Fibroblast of pulmonary artery (primary cell): ENCODE measurements at regions not wholly inside any gene's neighbourhood (a gene's known extent, or its start where the extent isn't known, plus 50 kb on each side); places are given as distances from the start of the nearest gene placed in this dataset.
"Not testable (repeated sequence)": the region's sequence is repeated elsewhere in the genome, so short reads cannot be mapped to it uniquely, and the experiment has no call there.

Source experiments
- DNase-seq: peaks from one replicate; pipeline ENCODE4 v3.0.0-alpha.2; 2010; ENCODE audit warnings: low read depth
- H3K4me3 ChIP-seq: replicated peaks from 2 replicates; pipeline ENCODE4 v1.5.1; 2011; ENCODE audit warnings: low read depth, mild to moderate bottlenecking, control low read depth, low read length, moderate library complexity
- CTCF ChIP-seq: IDR thresholded peaks from 2 replicates; pipeline ENCODE4 v1.5.1; 2011; ENCODE audit warnings: mild to moderate bottlenecking, control low read depth, low read length, inconsistent platforms; ENCODE audit errors: missing control alignments

GRCh38 chr4:103499094-103499493, 220.7 kb downstream of the TACR3 start:
- H3K4me3 ChIP-seq, result no peak overlapping the region
- TF ChIP-seq CTCF, result peak; percentile 14
- peak; percentile 21 for DNase-seq

- DNase-seq, result peak; percentile 50
- H3K4me3 ChIP-seq, result no peak overlapping the region
- no peak for TF ChIP-seq CTCF
Observed at GRCh38 chr4:103498161-103499070, 221.4 kb downstream of the TACR3 start.

GRCh38 chr4:103497692-103498091, 222.1 kb downstream of the TACR3 start:
- TF ChIP-seq CTCF, result no peak
- no peak overlapping the region for H3K4me3 ChIP-seq
- no peak for DNase-seq

- no peak for DNase-seq
- H3K4me3 ChIP-seq, result no peak overlapping the region
- TF ChIP-seq CTCF, result no peak
Observed at GRCh38 chr4:103496800-103497199, 223.0 kb downstream of the TACR3 start.

- no peak for TF ChIP-seq CTCF
- no peak overlapping the region for H3K4me3 ChIP-seq
- DNase-seq, result no peak
Observed at GRCh38 chr4:103493450-103494159, 226.2 kb downstream of the TACR3 start.

GRCh38 chr4:103485296-103485695, 234.5 kb downstream of the TACR3 start:
- not testable (repeated sequence) for H3K4me3 ChIP-seq, DNase-seq

- no peak for DNase-seq
- TF ChIP-seq CTCF, result no peak
- no peak overlapping the region for H3K4me3 ChIP-seq
Observed at GRCh38 chr4:103484521-103484920, 235.3 kb downstream of the TACR3 start.
